ENCODE measurements at regions not wholly inside any gene's neighbourhood (a gene's known extent, or its start where the extent isn't known, plus 50 kb on each side); places are given as distances from the start of the nearest gene placed in this dataset.
A peak's percentile ranks its signal among the peaks of the same experiment; 100 is the strongest.

- TF ChIP-seq CTCF (IDR thresholded peaks at IDR 0.05) (peak in 2 of 3 experiments; percentile 4 to 17), POLR2A (IDR thresholded peaks at IDR 0.05) (no peak)
Measured at GRCh38 chr10:58963101-58963534, 213.3 kb upstream of the PHYHIPL start.

All from testis (tissue), 2 donors.